ENCODE measurements at regions not wholly inside any gene's neighbourhood (a gene's known extent, or its start where the extent isn't known, plus 50 kb on each side); places are given as distances from the start of the nearest gene placed in this dataset.

DNA sequence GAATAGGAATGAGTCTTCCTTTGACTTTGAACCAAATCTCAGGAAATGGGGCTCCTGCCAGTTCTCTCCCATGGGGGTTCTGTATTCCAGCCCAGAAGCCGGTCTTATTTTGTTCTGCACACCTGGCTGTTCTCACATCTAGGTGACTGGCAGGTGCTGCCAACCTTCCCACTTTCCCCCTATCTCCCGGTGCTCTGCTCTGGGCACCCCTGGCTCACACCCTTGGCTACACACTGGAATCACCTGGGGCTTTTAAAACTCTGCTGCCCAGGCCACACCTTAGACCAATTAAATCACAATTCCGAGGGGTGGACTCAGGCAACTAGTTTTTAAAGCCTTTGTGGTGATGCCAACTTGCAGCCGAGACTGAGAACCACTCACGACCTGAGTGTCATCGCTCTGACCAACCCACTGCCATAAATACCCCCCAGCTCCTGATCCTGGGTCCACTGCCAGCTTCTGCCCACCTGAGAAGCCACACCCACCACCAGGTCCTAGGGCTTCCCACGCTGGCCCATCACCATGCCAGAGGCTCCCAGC lies 69.2 kb downstream of the KCNF1 start:
- Mint-ChIP-seq H3K36me3 (ENCODE audit: low read depth) (no peaks in the 10 kb centered on the region), H3K27me3 (peaks cover 8% of the 10 kb centered on the region), H3K4me3 (no peak overlapping the region), H3K9me3 (no peaks in the 10 kb centered on the region), H3K27ac (no peak overlapping the region), H3K4me1 (ENCODE audit: low read depth) (peaks cover 3% of the 10 kb centered on the region)
- DNase-seq: no peak

DNA sequence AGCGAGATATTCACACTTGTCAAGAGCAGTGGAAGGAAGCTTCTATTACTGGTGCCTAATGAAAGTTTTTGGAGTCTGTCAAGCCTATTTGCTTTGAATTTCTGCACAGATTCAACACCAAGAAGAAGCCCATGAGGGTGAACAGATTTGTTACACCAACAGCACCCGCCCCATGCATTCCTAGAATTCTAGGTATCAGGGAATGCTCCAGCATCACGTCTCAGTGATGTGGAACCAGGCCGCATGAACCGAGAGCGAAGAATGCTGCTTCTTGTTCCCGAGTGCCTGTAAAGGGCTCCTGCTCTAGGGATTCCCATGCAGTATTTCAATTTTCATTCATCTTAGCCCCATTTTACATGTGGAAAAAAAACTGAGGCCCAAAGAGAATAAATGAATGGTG lies 69.7 kb downstream of the KCNF1 start:
- H3K4me3 Mint-ChIP-seq: no peak overlapping the region
- no peaks in the 10 kb centered on the region for H3K36me3 Mint-ChIP-seq (ENCODE audit: low read depth)
- DNase-seq: no peak
- peaks cover 8% of the 10 kb centered on the region for H3K27me3 Mint-ChIP-seq
- no peaks in the 10 kb centered on the region for H3K9me3 Mint-ChIP-seq
- no peak overlapping the region for H3K27ac Mint-ChIP-seq
- H3K4me1 Mint-ChIP-seq (ENCODE audit: low read depth): peaks cover 3% of the 10 kb centered on the region

DNA sequence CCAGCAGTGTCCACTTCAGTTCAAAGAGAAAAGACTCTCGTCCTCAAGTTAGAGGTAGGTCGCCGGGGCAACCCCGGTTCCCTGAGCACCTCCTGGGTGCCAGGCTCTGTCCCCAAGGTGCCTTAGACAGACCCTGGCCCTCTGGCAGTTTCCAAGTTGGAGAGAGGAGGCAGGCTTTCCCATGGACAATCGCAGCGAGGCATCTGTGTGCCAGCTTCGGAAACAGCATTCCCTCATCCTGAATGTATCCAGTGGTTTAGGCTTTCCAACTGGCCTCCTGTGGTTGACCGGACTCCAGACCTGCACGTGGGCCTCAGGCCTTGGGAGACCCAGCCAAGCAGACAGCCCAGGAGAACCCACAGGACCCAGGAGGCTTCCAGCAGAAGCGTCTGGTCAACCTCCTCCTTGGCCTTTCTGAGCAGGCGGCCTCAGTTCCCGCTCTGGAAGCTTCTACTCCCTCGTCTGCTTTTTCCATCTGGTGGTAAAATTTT lies 70.3 kb downstream of the KCNF1 start:
- no peak overlapping the region for H3K4me3 Mint-ChIP-seq
- no peaks in the 10 kb centered on the region for H3K9me3 Mint-ChIP-seq
- H3K36me3 Mint-ChIP-seq (ENCODE audit: low read depth): no peaks in the 10 kb centered on the region
- no peak overlapping the region for H3K27ac Mint-ChIP-seq
- H3K27me3 Mint-ChIP-seq: peaks cover 6% of the 10 kb centered on the region
- H3K4me1 Mint-ChIP-seq (ENCODE audit: low read depth): peaks cover 2% of the 10 kb centered on the region
- no peak for DNase-seq

DNA sequence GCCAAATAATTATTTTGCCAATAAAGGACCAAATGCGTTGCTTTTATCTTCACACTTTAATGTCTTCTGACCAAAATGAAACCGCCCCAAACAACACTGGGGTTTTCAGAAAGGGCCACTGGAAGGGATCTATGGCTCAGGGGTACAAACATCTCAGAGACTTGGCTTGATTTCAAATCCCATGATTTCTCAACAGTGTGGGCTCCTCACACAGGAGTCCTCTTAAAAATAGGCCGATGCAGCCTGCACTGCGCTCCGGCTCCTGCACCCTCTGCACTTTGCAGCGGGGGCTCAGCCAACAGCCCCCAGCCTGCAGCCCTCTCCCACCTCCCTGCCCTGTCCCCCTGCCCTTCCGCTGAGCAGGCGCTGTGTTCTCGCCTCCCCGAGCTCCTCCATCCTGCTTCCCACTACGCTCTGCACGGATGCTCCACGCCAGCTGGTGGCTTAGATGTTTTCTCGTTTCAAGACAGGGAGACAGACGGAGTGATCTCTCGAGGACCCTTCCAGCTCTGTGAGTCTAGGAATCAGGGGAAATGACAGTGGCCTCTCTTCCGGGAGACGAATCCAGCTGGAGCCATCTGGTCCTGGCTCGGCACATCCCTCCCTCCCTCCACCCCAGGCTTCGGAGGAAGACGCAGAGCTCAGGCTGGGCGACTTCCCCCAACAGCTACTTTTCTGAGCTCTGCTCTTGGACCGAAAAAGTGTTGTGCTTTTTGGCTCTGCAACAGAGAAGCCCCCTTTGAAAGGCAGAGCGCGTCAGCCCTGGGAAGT lies 71.4 kb downstream of the KCNF1 start:
- Mint-ChIP-seq H3K36me3 (ENCODE audit: low read depth) (no peaks in the 10 kb centered on the region), H3K9me3 (no peaks in the 10 kb centered on the region), H3K27ac (no peak overlapping the region), H3K27me3 (peaks cover 2% of the 10 kb centered on the region), H3K4me1 (ENCODE audit: low read depth) (no peaks in the 10 kb centered on the region), H3K4me3 (no peak overlapping the region)
- DNase-seq: no peak

DNA sequence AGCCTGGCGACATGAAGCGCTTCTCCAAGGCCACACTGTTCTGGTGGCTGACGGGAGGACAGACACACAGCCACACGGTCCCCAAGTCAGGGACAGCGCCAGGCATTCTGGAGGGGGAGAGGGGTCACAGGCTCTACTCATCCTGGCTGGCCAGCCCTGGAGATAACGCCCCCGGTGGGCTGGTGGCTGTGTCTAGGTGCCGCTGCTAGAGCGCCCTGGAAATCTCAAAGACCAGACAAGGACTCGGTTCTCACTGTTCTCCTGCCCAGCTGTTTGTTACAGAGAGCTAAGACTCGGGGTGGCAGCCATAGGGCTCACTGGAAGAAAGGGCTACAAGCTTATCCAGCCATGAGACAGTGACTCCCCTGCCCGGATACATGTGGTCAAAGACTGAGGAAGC lies 72.0 kb downstream of the KCNF1 start:
- DNase-seq: no peak
- Mint-ChIP-seq H3K36me3 (ENCODE audit: low read depth) (no peaks in the 10 kb centered on the region), H3K27me3 (no peaks in the 10 kb centered on the region), H3K4me3 (no peak overlapping the region), H3K4me1 (ENCODE audit: low read depth) (no peaks in the 10 kb centered on the region), H3K27ac (no peak overlapping the region), H3K9me3 (no peaks in the 10 kb centered on the region)

DNA sequence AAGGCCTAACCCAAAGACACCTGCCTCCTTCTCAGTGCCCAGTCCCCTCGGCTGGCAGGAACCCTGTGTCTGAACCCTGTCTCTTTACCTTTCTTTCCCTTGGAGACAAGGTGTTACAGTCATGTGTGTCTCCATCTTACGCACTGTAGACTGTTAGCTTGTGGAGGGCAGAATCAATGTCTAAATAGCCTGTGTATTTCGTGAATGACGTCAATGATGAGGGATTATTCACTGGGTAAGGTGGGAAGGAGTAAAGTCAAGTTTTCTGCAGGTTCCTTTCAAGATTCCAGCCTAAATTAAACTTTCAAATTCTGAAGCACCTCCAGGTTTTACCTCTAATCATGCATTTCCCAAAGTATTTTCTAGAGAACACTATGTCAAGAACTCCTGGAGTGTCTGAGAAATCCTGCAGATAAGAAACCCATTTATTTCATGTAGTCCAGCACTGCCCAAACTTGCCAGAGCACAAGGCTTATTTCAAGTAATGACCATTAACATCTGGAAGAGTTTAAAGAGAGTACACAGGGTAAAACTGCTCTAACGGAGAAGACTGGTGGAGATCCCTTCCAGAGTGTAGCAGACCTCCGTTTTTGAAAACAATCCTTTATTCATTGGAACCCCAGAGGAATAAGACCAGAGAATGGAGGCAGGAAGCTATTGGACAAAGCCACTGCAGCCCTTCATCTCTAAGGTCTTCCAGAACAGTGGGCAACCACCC lies 72.8 kb downstream of the KCNF1 start:
- Mint-ChIP-seq H3K4me1 (ENCODE audit: low read depth) (no peaks in the 10 kb centered on the region), H3K36me3 (ENCODE audit: low read depth) (no peaks in the 10 kb centered on the region), H3K4me3 (no peak overlapping the region), H3K27ac (no peak overlapping the region), H3K27me3 (no peaks in the 10 kb centered on the region), H3K9me3 (no peaks in the 10 kb centered on the region)
- no peak for DNase-seq

DNA sequence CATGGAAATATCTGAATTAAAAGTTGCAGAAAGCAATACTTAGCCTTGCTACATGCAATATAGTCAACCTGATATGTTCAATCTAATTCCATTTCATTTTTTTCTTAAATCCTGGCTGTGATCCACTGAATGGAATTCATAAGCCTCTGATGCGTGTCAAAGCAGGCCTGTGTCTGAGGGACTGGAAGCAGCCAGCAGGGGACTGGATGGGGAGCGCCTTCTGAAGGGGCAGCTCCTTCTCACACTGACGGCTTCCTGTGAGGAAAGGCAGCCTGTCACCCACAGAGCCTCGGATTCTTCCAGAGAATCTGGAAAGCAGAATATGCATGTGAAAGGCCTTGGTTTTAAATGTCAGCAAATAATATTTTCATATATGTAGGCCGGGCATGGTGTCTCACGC lies 73.5 kb downstream of the KCNF1 start:
- H3K27me3 Mint-ChIP-seq: no peaks in the 10 kb centered on the region
- no peak overlapping the region for H3K4me3 Mint-ChIP-seq
- H3K27ac Mint-ChIP-seq: no peak overlapping the region
- no peaks in the 10 kb centered on the region for H3K9me3 Mint-ChIP-seq
- DNase-seq: no peak
- no peaks in the 10 kb centered on the region for H3K4me1 Mint-ChIP-seq (ENCODE audit: low read depth)
- H3K36me3 Mint-ChIP-seq (ENCODE audit: low read depth): no peaks in the 10 kb centered on the region

DNA sequence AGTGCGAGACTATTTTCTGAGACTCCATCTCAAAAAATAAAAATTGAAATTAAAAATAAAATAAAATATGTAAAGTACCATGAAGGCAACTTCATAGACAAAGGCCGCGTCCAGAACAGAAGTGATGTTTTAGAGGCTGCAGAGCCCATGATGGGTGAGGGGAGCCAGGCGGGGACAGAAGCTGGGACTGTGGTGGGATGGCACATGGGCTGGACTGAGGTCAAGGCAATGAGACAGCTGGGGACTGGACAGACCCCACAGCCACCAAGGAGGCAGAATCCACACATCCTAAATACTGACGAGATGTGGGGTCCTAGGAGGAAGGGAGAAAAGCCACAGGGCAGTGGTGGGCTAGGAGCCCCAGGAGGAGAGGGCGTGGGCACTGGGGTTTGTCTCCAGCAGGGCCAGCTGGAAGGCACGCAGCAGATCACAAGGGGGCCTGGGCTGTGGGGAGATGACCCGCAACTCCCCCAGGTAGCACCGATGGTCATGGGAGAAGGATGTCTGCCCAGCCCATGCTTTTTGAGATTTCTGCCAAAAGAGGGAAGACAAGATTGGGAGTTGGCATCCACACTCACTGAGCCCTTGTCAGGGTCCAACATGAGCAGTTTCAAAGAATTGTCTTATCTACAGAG lies 74.3 kb downstream of the KCNF1 start:
- H3K4me1 Mint-ChIP-seq (ENCODE audit: low read depth): no peaks in the 10 kb centered on the region
- DNase-seq: no peak
- no peak overlapping the region for H3K4me3 Mint-ChIP-seq
- no peaks in the 10 kb centered on the region for H3K27me3 Mint-ChIP-seq
- H3K27ac Mint-ChIP-seq: no peak overlapping the region
- H3K9me3 Mint-ChIP-seq: no peaks in the 10 kb centered on the region
- no peaks in the 10 kb centered on the region for H3K36me3 Mint-ChIP-seq (ENCODE audit: low read depth)

DNA sequence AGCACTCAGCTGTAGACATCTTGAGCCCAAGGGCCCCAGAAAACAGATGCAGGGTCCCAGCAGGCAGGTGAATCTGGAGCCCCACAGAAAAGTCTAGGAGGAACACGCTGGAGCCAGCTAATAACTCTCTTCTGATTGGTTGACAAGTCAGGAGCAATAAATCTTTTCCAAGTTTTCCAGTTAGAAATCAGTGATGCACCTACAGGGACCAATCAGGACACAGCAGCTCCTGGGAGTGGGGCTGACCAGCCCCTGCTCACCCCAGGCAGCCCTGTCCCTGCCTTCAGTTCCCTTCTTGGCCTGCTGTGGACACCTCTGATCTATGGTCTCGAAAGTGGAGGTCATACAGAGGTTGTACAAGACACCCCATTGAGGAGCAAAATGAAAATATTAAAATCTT lies 75.7 kb downstream of the KCNF1 start:
- Mint-ChIP-seq H3K27ac (no peak overlapping the region), H3K9me3 (no peaks in the 10 kb centered on the region), H3K36me3 (ENCODE audit: low read depth) (no peaks in the 10 kb centered on the region), H3K27me3 (no peaks in the 10 kb centered on the region), H3K4me3 (no peak overlapping the region), H3K4me1 (ENCODE audit: low read depth) (no peaks in the 10 kb centered on the region)
- DNase-seq: no peak

DNA sequence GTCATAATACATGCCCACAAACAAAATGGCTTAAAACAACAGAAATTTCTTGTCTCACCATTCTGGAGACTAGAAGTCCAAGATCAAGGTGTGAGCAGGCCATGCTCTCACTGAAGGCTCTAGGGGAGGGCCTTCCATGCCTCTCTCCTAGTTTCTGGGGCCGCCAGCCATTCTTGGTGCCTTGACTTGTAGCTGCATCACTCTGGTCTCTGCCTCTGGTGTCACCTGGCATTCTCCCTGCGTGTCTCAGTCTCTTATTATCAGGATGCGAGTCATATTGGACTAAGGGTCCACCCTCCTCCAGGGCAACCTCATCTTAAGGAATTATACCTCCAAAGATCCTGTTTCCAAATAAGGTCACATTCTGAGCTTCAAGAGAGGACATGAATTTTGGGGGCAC lies 76.1 kb downstream of the KCNF1 start:
- Mint-ChIP-seq H3K9me3 (no peaks in the 10 kb centered on the region), H3K4me1 (ENCODE audit: low read depth) (no peaks in the 10 kb centered on the region), H3K4me3 (no peak overlapping the region), H3K36me3 (ENCODE audit: low read depth) (no peaks in the 10 kb centered on the region), H3K27ac (no peak overlapping the region), H3K27me3 (no peaks in the 10 kb centered on the region)
- DNase-seq: no peak

DNA sequence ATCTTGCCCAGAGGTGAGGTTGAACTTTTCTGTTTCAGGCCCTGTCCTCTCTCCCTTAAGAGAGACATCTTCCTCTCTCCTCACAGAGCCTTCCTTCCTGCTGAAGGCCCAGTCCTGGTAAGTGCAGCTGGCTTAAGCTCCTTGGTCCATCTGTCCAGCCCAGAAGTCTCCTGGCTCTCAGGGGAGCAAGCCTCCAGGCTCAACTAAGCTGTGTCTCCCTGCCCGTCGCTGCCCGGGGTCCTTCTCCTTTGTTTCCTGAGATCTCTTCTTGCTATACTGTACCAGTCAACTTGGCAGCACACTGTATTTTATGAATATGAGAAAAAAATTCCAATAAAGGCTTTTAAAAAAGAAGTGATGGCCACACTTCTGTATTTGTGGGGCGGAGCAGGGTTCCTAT lies 77.4 kb downstream of the KCNF1 start:
- no peaks in the 10 kb centered on the region for H3K9me3 Mint-ChIP-seq
- no peak overlapping the region for H3K27ac Mint-ChIP-seq
- H3K27me3 Mint-ChIP-seq: no peaks in the 10 kb centered on the region
- H3K36me3 Mint-ChIP-seq (ENCODE audit: low read depth): no peaks in the 10 kb centered on the region
- no peak for DNase-seq
- no peaks in the 10 kb centered on the region for H3K4me1 Mint-ChIP-seq (ENCODE audit: low read depth)
- H3K4me3 Mint-ChIP-seq: no peak overlapping the region

DNA sequence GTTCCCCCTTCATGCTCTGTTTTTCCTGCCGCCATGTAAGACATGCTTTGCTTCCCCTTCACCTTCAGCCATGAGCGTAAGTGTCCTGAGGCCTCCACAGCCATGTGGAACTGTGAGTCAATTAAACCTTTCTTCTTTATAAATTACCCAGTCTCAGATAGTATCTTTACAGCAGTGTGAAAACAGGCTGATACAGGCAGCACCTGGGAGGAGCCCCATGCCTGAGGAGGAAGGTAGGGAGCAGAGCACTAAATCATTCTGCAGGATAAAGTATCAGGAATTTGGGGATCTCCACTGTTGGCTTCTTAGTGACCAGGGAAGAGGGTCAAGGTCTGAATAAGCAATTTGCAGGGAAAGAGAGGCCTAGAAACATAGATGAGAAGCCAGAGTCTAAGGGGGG lies 78.0 kb downstream of the KCNF1 start:
- Mint-ChIP-seq H3K36me3 (ENCODE audit: low read depth) (no peaks in the 10 kb centered on the region), H3K4me1 (ENCODE audit: low read depth) (no peaks in the 10 kb centered on the region), H3K27ac (no peak overlapping the region), H3K9me3 (no peaks in the 10 kb centered on the region), H3K27me3 (no peaks in the 10 kb centered on the region), H3K4me3 (no peak overlapping the region)
- DNase-seq: no peak

DNA sequence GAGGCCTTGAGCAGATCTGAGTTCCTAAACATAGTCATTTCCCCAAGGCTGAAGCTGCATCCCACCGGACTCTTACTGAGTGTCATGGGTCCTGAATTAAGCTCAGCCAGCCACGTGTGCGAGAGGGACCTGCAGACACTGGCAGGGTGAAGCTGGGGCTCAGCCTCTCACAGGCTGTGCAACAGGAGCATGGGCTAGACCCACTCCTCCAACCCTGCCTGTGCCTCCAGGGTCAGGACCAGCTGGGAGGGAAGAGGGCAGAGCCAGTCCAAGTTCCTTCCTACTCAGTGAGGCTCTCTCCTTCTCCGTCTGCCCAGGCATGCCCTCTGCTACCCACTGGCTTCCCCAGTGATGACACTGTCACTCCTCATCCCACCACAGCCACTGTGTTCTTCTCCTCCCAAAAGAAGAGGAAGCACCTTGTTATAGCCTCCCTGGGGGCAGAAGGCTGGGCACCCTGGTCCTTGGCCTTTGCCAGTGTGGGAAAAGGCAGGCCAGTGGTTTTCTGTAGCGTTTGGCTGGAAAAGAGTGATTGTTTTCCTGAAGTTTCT lies 78.9 kb downstream of the KCNF1 start:
- H3K9me3 Mint-ChIP-seq: no peaks in the 10 kb centered on the region
- H3K27ac Mint-ChIP-seq: no peak overlapping the region
- H3K4me1 Mint-ChIP-seq (ENCODE audit: low read depth): no peaks in the 10 kb centered on the region
- no peak overlapping the region for H3K4me3 Mint-ChIP-seq
- no peaks in the 10 kb centered on the region for H3K27me3 Mint-ChIP-seq
- H3K36me3 Mint-ChIP-seq (ENCODE audit: low read depth): no peaks in the 10 kb centered on the region
- no peak for DNase-seq

DNA sequence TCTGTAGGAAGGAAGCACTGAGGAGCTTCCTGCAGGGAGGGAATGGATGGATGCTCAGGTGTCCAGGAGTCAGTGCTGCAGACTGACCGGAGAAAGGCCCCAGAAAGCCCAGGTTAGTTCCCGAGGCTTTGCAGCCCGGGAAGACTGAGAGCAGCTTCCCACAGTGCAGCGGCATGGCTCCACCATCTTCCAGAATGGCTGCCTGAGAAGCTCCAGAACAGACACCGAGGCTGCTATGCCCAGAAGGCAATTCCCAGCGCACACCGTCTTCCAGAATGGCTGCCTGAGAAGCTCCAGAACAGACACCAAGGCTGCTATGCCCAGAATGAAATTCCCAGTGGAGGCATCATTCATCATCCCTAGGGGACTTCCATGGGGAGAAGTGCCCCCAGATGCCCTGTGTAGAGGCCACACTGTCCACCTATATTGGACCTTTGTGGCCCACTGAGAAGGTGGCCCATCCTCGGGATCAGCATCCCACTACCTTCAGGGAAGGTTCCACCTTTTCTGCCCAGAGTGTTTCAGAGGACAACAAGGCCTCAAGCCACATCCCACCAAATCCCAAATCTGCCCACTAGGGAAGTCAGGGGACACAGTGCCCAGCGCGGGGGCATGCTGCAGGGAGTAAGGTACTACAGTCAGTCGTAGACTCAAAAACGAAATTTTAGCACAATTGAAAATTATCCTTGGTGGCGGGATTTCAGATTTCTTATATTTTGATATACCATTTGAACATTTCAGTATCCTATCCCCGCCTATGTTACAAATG lies 80.5 kb downstream of the KCNF1 start:
- DNase-seq: no peak
- H3K4me1 Mint-ChIP-seq (ENCODE audit: low read depth): no peaks in the 10 kb centered on the region
- H3K36me3 Mint-ChIP-seq (ENCODE audit: low read depth): no peaks in the 10 kb centered on the region
- H3K27ac Mint-ChIP-seq: no peak overlapping the region
- no peaks in the 10 kb centered on the region for H3K27me3 Mint-ChIP-seq
- no peak overlapping the region for H3K4me3 Mint-ChIP-seq
- H3K9me3 Mint-ChIP-seq: no peaks in the 10 kb centered on the region
